A673 (cell line): ENCODE measurements at regions not wholly inside any gene's neighbourhood (a gene's known extent, or its start where the extent isn't known, plus 50 kb on each side); places are given as distances from the start of the nearest gene placed in this dataset.

Experiments
- BruUV-seq: library from RNA; stranded (reverse); fragments of 400-500 nt; replicated peaks from 2 replicates; lab custom pipeline; 2021; lab: Mats Ljungman, UMichigan
- CTCF ChIA-PET: fragments of 300-600 bp; sonication (Branson Sonifier 250); formaldehyde crosslinking; loops from one replicate; lab custom pipeline; 2022; ENCODE audit warnings: antibody characterized with exemption; lab: Charles Lee
- POLR2A ChIA-PET: fragments of 300-600 bp; sonication (Branson Sonifier 250); formaldehyde crosslinking; loops from one replicate; lab custom pipeline; 2022; ENCODE audit warnings: antibody characterized with exemption; ENCODE audit not compliant: low non-redundant PET; lab: Charles Lee
- DNase-seq: peaks from one replicate; pipeline ENCODE4 v3.0.0-alpha.2; 2015; ENCODE audit warnings: low spot score
- H3K27ac ChIP-seq: fragments of 200-600 bp; sonication (generic); 2 replicates; pipeline ENCODE4 v1.5.1; 2016; ENCODE audit warnings: mixed run types, low read depth, mild to moderate bottlenecking, mixed read lengths, antibody characterized with exemption, low read length; ENCODE audit not compliant: poor library complexity, severe bottlenecking
- H3K27me3 ChIP-seq: fragments of 200-600 bp; sonication (generic); replicated peaks from 2 replicates; pipeline ENCODE4 v1.6.1; 2017; ENCODE audit warnings: mixed run types, low read depth, mild to moderate bottlenecking, mixed read lengths, antibody characterized with exemption, low read length; ENCODE audit not compliant: insufficient read depth, poor library complexity
- H3K36me3 ChIP-seq: fragments of 200-600 bp; sonication (generic); 2 replicates; pipeline ENCODE4 v1.6.1; 2016; ENCODE audit warnings: mixed run types, mild to moderate bottlenecking, mixed read lengths, antibody characterized with exemption, low read length; ENCODE audit not compliant: insufficient read depth, poor library complexity, severe bottlenecking
- H3K4me1 ChIP-seq: fragments of 200-600 bp; sonication (generic); 2 replicates; pipeline ENCODE4 v1.6.1; 2017; ENCODE audit warnings: mixed run types, mild to moderate bottlenecking, mixed read lengths, antibody characterized with exemption, low read length; ENCODE audit not compliant: insufficient read depth, poor library complexity, severe bottlenecking
- H3K4me3 ChIP-seq: fragments of 200-600 bp; sonication (generic); 2 replicates; pipeline ENCODE4 v1.5.1; 2016; ENCODE audit warnings: low read depth, mixed run types, mild to moderate bottlenecking, mixed read lengths, low read length; ENCODE audit not compliant: poor library complexity, severe bottlenecking
- H3K9me3 ChIP-seq: fragments of 200-600 bp; sonication (generic); 2 replicates; pipeline ENCODE4 v1.6.1; 2016; ENCODE audit warnings: mixed run types, low read depth, mild to moderate bottlenecking, mixed read lengths, antibody characterized with exemption, low read length; ENCODE audit not compliant: poor library complexity, severe bottlenecking
- CTCF ChIP-seq: fragments of 300-800, 200-600 bp; sonication (generic); conservative IDR thresholded peaks from 2 replicates; pipeline ENCODE4 v1.5.1; 2017; ENCODE audit warnings: low read depth, mild to moderate bottlenecking, antibody characterized with exemption, low read length, moderate library complexity, mixed read lengths
- EZH2 ChIP-seq: fragments of 200-600 bp; sonication (generic); IDR thresholded peaks from 2 replicates; pipeline ENCODE4 v1.6.1; 2017; ENCODE audit warnings: borderline replicate concordance, low read depth, mild to moderate bottlenecking, mixed read lengths, antibody characterized with exemption, low read length; ENCODE audit not compliant: poor library complexity, severe bottlenecking
- intact Hi-C: fragments of 100-400 bp; cut with micrococcal nuclease; formaldehyde crosslinking; loops from one replicate; pipeline ENCODE4 v1.10.0; 2022; ENCODE audit not compliant: unreplicated experiment

GRCh38 chr4:23456864-23457263 is 433.0 kb downstream of the PPARGC1A start:
- CTCF ChIA-PET: no interaction called here
- POLR2A ChIA-PET: no interaction called here
- Histone ChIP-seq H3K4me1 (no peaks in the 10 kb centered on the region), H3K9me3 (peaks cover 43% of the 10 kb centered on the region), H3K36me3 (no peaks in the 10 kb centered on the region), H3K27me3 (no peaks in the 10 kb centered on the region), H3K4me3 (no peak overlapping the region), H3K27ac (no peak overlapping the region)
- TF ChIP-seq EZH2 (no peak), CTCF (no peak)
- DNase-seq: no peak
- intact Hi-C loops: no loop called here
- BruUV-seq: no TSS peak

- no peak for DNase-seq
These were observed 434.2 kb downstream of the PPARGC1A start for GRCh38 chr4:23455456-23456158.

GRCh38 chr4:23441530-23442069 is 448.2 kb downstream of the PPARGC1A start:
- H3K9me3 ChIP-seq: peaks cover 17% of the 10 kb centered on the region
- intact Hi-C loops: no loop called here
- no peaks in the 10 kb centered on the region for H3K36me3 ChIP-seq
- CTCF ChIA-PET: no interaction called here
- H3K4me3 ChIP-seq: no peak overlapping the region
- BruUV-seq: no TSS peak
- no peak for DNase-seq
- POLR2A ChIA-PET: no interaction called here
- no peaks in the 10 kb centered on the region for H3K27me3 ChIP-seq
- no peaks in the 10 kb centered on the region for H3K4me1 ChIP-seq
- no peak overlapping the region for H3K27ac ChIP-seq
- TF ChIP-seq EZH2 (no peak), CTCF (no peak)

More at GRCh38 chr4:23455456-23456158, 434.2 kb downstream of the PPARGC1A start:
- no peak overlapping the region for H3K4me3 ChIP-seq
- TF ChIP-seq EZH2 (no peak), CTCF (no peak)
- no peaks in the 10 kb centered on the region for H3K4me1 ChIP-seq
- H3K27ac ChIP-seq: no peak overlapping the region
- intact Hi-C loops: no loop called here
- BruUV-seq: no TSS peak
- ChIA-PET CTCF (no interaction called here), POLR2A (no interaction called here)
- no peaks in the 10 kb centered on the region for H3K27me3 ChIP-seq
- no peaks in the 10 kb centered on the region for H3K36me3 ChIP-seq
- H3K9me3 ChIP-seq: peaks cover 42% of the 10 kb centered on the region
